ENCODE measurements at regions not wholly inside any gene's neighbourhood (a gene's known extent, or its start where the extent isn't known, plus 50 kb on each side); places are given as distances from the start of the nearest gene placed in this dataset.

DNA sequence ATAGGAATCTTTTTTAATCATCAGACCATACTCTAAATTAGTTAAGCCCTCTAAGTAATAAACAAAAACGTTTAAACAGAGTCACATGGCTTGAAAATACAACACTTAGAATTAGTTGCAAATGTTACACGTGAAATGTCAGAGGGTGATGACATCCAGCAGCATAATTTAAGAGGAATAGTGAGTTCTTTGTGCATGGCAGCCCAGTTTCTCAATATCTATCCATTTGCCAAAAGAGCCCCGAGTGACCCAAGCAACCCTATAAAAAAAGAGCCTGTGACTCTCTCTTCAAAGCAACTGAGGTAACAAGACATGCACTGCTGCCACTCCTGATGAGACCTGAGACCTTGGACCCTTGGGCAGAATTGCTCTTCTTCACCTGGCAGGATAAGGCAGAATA, 96.9 kb upstream of the RASA1 start:
- H3K4me3 ChIP-seq = no peak overlapping the region
- H3K27ac Mint-ChIP-seq = no peak overlapping the region
- H3K27me3 Mint-ChIP-seq (ENCODE audit: insufficient read depth, low read depth, poor library complexity) = no peaks in the 10 kb centered on the region
- no peak overlapping the region for H3K4me2 ChIP-seq
- no peaks in the 10 kb centered on the region; the same call in 2 of the 3 replicates for H3K9me3 Mint-ChIP-seq
- H3K27ac ChIP-seq (ENCODE audit: low read depth) = no peak overlapping the region
- H3K36me3 Mint-ChIP-seq (ENCODE audit: low read depth) = no peaks in the 10 kb centered on the region
- no peak for DNase-seq (ENCODE audit: low spot score)
- H3K27me3 ChIP-seq (ENCODE audit: insufficient read depth) = no peaks in the 10 kb centered on the region
- no peaks in the 10 kb centered on the region; the same call in 1 of the 2 replicates for H3K4me1 ChIP-seq (ENCODE audit: insufficient read depth)
- H4K20me1 ChIP-seq (replicated peaks; ENCODE audit: insufficient read depth) = no peaks in the 10 kb centered on the region
- ATAC-seq = no peak
- H3K79me2 ChIP-seq (replicated peaks; ENCODE audit: insufficient read depth) = no peaks in the 10 kb centered on the region
- H3K36me3 ChIP-seq (ENCODE audit: insufficient read depth) = no peaks in the 10 kb centered on the region
- H2AFZ ChIP-seq = no peak overlapping the region
- H3K9me2 ChIP-seq (ENCODE audit: insufficient read depth) = no peaks in the 10 kb centered on the region
- H3K4me1 Mint-ChIP-seq = peaks cover 9% of the 10 kb centered on the region; the same call in 2 of the 3 replicates
- no peak overlapping the region for H3K4me3 Mint-ChIP-seq
- H3F3A ChIP-seq (replicated peaks; ENCODE audit: low read depth) = no peaks in the 10 kb centered on the region
- TF ChIP-seq, protein P1, sequence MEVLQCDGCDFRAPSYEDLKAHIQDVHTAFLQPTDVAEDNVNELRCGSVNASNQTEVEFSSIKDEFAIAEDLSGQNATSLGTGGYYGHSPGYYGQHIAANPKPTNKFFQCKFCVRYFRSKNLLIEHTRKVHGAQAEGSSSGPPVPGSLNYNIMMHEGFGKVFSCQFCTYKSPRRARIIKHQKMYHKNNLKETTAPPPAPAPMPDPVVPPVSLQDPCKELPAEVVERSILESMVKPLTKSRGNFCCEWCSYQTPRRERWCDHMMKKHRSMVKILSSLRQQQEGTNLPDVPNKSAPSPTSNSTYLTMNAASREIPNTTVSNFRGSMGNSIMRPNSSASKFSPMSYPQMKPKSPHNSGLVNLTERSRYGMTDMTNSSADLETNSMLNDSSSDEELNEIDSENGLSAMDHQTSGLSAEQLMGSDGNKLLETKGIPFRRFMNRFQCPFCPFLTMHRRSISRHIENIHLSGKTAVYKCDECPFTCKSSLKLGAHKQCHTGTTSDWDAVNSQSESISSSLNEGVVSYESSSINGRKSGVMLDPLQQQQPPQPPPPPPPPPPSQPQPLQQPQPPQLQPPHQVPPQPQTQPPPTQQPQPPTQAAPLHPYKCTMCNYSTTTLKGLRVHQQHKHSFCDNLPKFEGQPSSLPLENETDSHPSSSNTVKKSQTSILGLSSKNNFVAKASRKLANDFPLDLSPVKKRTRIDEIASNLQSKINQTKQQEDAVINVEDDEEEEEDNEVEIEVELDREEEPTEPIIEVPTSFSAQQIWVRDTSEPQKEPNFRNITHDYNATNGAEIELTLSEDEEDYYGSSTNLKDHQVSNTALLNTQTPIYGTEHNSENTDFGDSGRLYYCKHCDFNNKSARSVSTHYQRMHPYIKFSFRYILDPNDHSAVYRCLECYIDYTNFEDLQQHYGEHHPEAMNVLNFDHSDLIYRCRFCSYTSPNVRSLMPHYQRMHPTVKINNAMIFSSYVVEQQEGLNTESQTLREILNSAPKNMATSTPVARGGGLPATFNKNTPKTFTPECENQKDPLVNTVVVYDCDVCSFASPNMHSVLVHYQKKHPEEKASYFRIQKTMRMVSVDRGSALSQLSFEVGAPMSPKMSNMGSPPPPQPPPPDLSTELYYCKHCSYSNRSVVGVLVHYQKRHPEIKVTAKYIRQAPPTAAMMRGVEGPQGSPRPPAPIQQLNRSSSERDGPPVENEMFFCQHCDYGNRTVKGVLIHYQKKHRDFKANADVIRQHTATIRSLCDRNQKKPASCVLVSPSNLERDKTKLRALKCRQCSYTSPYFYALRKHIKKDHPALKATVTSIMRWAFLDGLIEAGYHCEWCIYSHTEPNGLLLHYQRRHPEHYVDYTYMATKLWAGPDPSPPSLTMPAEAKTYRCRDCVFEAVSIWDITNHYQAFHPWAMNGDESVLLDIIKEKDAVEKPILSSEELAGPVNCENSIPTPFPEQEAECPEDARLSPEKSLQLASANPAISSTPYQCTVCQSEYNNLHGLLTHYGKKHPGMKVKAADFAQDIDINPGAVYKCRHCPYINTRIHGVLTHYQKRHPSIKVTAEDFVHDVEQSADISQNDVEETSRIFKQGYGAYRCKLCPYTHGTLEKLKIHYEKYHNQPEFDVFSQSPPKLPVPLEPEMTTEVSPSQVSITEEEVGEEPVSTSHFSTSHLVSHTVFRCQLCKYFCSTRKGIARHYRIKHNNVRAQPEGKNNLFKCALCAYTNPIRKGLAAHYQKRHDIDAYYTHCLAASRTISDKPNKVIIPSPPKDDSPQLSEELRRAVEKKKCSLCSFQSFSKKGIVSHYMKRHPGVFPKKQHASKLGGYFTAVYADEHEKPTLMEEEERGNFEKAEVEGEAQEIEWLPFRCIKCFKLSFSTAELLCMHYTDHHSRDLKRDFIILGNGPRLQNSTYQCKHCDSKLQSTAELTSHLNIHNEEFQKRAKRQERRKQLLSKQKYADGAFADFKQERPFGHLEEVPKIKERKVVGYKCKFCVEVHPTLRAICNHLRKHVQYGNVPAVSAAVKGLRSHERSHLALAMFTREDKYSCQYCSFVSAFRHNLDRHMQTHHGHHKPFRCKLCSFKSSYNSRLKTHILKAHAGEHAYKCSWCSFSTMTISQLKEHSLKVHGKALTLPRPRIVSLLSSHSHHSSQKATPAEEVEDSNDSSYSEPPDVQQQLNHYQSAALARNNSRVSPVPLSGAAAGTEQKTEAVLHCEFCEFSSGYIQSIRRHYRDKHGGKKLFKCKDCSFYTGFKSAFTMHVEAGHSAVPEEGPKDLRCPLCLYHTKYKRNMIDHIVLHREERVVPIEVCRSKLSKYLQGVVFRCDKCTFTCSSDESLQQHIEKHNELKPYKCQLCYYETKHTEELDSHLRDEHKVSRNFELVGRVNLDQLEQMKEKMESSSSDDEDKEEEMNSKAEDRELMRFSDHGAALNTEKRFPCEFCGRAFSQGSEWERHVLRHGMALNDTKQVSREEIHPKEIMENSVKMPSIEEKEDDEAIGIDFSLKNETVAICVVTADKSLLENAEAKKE (CRISPR knock-in tag; IDR thresholded peaks at IDR 0.05) = no peak
- TF ChIP-seq STAT1 (IDR thresholded peaks at IDR 0.05; ENCODE audit: unreplicated experiment) (no peak), EZH2phosphoT487 (IDR thresholded peaks at IDR 0.05; ENCODE audit: unreplicated experiment) (no peak), NANOG (IDR thresholded peaks at IDR 0.05; ENCODE audit: borderline replicate concordance) (no peak), CREB1 (CRISPR knock-in tag; IDR thresholded peaks at IDR 0.05; ENCODE audit: low read depth) (no peak), JUNB (IDR thresholded peaks at IDR 0.05; ENCODE audit: unreplicated experiment) (no peak), ZNF114 (CRISPR knock-in tag; IDR thresholded peaks at IDR 0.05) (no peak), ZNF331 (CRISPR knock-in tag; IDR thresholded peaks at IDR 0.05; ENCODE audit: low read depth) (no peak), EZH2 (IDR thresholded peaks at IDR 0.05; ENCODE audit: low read depth, unreplicated experiment) (no peak), POLR2AphosphoS5 (IDR thresholded peaks at IDR 0.05; ENCODE audit: low read depth) (no peak)
- TF ChIP-seq, protein P2, sequence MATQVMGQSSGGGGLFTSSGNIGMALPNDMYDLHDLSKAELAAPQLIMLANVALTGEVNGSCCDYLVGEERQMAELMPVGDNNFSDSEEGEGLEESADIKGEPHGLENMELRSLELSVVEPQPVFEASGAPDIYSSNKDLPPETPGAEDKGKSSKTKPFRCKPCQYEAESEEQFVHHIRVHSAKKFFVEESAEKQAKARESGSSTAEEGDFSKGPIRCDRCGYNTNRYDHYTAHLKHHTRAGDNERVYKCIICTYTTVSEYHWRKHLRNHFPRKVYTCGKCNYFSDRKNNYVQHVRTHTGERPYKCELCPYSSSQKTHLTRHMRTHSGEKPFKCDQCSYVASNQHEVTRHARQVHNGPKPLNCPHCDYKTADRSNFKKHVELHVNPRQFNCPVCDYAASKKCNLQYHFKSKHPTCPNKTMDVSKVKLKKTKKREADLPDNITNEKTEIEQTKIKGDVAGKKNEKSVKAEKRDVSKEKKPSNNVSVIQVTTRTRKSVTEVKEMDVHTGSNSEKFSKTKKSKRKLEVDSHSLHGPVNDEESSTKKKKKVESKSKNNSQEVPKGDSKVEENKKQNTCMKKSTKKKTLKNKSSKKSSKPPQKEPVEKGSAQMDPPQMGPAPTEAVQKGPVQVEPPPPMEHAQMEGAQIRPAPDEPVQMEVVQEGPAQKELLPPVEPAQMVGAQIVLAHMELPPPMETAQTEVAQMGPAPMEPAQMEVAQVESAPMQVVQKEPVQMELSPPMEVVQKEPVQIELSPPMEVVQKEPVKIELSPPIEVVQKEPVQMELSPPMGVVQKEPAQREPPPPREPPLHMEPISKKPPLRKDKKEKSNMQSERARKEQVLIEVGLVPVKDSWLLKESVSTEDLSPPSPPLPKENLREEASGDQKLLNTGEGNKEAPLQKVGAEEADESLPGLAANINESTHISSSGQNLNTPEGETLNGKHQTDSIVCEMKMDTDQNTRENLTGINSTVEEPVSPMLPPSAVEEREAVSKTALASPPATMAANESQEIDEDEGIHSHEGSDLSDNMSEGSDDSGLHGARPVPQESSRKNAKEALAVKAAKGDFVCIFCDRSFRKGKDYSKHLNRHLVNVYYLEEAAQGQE (IDR thresholded peaks at IDR 0.05; ENCODE audit: unreplicated experiment) = no peak
- TF ChIP-seq, protein P3, sequence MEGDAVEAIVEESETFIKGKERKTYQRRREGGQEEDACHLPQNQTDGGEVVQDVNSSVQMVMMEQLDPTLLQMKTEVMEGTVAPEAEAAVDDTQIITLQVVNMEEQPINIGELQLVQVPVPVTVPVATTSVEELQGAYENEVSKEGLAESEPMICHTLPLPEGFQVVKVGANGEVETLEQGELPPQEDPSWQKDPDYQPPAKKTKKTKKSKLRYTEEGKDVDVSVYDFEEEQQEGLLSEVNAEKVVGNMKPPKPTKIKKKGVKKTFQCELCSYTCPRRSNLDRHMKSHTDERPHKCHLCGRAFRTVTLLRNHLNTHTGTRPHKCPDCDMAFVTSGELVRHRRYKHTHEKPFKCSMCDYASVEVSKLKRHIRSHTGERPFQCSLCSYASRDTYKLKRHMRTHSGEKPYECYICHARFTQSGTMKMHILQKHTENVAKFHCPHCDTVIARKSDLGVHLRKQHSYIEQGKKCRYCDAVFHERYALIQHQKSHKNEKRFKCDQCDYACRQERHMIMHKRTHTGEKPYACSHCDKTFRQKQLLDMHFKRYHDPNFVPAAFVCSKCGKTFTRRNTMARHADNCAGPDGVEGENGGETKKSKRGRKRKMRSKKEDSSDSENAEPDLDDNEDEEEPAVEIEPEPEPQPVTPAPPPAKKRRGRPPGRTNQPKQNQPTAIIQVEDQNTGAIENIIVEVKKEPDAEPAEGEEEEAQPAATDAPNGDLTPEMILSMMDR (conservative IDR thresholded peaks at IDR 0.05; ENCODE audit: low read depth in 2 of 2) = no peak
- TF ChIP-seq, protein P4, sequence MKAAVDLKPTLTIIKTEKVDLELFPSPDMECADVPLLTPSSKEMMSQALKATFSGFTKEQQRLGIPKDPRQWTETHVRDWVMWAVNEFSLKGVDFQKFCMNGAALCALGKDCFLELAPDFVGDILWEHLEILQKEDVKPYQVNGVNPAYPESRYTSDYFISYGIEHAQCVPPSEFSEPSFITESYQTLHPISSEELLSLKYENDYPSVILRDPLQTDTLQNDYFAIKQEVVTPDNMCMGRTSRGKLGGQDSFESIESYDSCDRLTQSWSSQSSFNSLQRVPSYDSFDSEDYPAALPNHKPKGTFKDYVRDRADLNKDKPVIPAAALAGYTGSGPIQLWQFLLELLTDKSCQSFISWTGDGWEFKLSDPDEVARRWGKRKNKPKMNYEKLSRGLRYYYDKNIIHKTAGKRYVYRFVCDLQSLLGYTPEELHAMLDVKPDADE (IDR thresholded peaks at IDR 0.05) = no peak

Data from GM23338 (cell line).